Right kidney (tissue), 1 donor: ENCODE measurements at regions not wholly inside any gene's neighbourhood (a gene's known extent, or its start where the extent isn't known, plus 50 kb on each side); places are given as distances from the start of the nearest gene placed in this dataset.
"Not testable (repeated sequence)": the region's sequence is repeated elsewhere in the genome, so short reads cannot be mapped to it uniquely, and the experiment has no call there.

Experiments used
- DNase-seq: peaks from one replicate; pipeline ENCODE4 v3.0.0-alpha.2; 2016

DNA sequence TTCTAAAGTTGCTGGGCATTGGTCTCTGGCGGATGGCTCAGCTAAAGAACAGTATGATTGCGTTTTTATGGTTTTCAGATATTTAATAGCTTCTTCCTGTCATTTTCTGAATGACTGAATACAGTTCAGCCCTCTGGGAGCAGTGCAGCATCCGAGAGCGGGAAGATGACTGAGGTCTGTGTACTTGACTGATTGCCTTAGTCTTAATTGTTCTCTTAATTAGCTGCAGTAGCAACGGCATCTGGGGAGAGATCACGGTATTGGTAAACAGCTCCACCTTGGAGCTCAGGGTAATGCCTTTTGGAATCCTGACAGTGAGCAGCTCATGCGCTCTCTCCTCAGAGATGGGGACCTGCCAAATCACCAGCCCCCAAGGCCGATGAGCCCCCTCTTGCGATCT is 481.4 kb upstream of the SPRED2 start:
- no peak for DNase-seq

DNA sequence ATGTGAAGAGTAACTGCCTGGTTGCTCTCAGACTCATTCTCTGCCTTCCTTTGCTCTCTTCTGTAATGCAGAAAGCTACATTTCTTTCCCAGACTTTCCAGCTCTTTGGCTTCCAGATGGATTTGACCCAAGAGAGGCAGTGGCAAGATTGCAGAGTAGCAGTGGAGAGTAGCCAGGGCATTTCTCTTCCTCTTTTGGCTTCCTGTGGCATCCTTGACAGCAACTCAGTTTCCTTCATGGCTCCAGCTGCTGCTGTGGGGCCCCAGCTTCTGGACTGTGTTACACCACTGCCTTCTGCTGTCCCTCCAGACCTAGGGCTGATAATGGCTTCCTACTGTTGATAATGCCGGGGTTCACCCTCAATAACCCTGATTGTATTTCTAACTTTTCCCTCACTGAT is 469.4 kb upstream of the SPRED2 start:
- DNase-seq = no peak

DNA sequence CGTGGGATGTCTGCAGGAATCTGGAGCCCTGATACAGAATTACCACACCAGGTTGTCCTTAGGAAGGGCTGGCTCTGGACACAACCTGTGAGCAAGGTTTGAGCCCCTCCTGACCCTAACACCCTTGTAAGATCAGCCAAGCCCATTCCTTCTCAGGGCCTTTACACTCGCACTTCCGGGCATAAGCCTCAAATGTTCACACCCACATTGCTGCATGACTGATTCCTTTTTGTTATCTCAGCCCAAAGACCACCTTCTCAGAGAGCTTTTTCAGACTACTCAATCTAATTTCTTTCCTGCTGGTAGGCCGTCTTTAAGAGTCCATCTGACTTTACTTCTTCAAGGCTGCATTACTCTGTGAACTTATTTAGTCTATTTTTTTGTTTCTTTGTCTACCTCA is 464.0 kb upstream of the SPRED2 start:
- no peak for DNase-seq

DNA sequence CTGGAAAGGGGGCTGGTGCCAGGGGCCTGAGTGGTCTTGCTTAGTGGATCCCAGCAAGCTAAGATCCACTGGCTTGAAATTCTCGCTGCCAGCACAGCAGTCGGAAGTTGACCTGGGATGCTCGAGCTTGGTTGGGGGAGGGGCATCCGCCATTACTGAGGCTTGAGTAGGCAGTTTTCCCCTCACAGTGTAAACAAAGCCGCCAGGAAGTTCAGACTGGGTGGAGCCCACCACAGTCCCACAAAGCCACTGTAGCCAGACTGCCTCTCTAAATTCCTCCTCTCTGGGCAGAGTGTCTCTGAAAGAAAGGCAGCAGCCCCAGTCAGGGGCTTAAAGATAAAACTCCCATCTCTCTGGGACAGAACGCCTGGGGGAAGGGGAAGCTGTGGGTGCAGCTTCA is 457.7 kb upstream of the SPRED2 start:
- DNase-seq = not testable (repeated sequence)

DNA sequence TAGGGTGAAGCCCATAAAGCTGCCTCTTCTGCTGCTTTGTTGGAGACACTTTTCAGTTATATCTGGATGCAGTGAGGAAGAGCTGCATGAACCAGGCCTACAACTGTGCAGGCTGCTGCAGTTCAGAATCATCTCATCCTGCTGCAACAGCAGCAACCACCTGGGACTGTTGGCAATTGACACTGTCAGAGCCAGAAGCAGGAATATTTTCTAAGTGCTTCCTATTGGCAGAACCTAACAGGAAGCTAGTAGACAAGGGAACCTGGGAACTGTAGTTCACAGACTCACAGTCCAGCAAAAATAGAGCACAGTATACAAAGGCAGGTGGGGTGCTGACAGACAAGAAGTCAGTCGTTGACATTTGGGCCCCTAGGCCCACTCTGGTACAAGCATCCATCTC is 452.9 kb upstream of the SPRED2 start:
- DNase-seq = no peak

DNA sequence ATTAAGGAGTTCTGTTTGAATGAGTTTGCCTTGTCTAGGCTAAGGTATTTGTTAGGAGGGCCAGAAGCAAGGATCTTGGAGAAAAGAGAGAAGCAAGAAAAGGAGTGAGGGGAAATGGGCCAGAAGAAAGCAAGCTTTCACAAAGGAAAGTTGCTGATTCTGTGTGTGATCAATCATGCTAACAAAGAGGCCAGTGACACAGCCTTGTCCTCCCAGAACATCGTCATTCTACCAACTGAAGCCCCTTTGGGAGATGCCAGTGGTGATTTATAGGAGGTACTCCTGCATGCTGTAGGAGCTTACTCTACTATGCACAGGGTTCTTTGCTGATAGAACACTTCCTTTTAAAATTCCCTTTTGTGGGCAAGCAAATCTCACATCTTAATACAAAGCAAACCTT is 449.2 kb upstream of the SPRED2 start:
- DNase-seq = no peak

DNA sequence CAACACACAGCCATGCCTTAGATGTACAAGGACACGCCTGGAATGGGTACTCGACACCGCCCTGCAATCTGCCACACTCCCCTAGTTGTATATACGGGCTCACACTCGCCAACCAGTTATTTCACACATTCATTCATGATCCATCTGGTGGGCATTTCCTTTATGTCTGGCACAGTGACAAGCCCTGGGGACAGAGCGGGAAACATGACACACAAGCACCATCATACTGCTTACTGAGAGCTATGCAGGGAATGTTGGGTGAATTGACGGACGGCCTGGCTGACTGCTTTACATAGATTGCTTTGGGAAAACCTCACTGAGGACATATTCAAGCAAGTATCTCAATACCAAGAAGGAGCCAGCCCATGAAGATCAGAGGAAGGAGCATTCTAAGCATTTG is 448.0 kb upstream of the SPRED2 start:
- no peak for DNase-seq

DNA sequence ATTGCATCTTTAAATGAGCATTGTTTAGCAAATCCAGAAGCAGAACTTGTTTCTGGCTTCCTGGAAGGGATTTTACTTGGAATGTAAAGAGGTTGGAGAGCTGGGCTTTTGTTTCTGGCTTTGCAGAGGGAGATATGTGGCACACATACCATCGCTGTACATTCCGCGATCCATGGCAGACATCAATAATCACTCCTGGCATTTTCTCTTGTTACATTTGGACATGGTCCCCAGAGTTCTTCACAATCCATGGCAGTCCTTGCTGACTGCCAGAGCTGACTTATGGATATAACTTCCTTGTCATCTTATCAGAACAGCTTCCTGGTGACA is 445.6 kb upstream of the SPRED2 start:
- DNase-seq = no peak

DNA sequence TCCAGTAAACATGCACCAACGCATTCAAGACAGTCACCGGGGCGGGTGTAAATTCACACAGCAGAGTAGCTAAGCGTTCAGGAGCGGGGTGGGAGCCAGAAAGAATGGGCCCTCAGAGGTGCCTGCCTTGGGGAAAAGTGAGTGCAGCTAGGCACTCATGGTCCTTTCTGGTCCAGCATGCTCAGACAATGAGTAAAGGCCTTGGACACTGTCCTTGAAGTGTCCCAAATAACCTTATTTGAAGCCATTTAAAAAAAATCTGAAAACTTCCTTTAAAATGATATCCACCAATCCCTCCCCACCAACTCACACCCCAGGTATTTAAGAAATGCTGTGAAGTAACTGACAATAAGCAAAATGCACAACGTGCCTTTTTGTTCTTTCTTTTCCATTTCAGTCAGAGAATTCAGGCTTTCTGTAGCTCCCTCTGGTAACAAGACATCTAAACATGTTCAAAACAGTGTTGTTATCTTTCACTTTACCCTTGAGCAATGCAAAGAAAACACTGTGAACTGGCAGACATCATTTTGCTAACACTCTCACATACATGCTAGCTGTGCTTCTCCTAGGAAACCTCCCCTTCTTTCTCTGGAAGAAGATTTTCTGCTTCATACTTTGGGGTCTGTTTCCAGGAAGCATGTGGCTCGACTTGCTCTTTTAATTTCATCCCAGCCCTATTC is 445.1 kb upstream of the SPRED2 start:
- no peak for DNase-seq

DNA sequence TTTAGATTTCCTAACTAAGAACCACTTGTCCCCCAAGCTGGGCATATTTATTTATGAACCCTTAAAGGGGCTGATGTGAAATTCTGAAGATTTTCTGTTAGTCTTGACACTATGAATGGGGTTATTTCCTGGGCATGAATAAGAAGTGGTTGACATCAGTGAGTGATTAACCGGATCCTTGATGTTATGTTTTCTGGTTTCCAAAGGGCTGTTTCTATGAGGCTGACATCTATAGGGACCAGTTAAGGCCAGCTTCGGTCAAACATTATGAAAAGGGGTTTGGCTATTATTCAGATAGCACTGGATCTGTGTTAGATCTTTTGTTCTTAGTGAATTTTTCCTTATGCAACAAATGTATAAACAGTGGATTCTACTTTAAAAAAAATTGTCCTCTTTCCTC is 443.7 kb upstream of the SPRED2 start:
- DNase-seq = no peak

DNA sequence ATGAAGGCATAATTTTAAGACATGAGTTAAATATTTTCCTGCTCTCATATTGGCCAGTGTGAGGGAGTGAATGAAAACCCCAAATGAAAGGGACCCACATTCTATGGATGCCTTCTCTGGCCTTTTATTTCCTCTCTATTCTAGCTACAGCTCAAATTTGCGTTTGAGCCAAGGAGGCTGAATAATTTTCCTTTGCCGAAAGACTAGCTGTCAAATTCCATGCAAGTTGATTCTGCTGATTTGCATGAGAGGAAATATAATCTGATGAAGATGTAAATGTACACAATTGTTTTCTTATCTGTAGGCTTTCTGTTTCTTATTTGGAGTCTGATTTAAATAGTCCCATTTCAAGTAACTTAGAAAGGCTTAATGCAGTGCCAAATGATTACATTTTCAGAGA is 438.4 kb upstream of the SPRED2 start:
- DNase-seq = no peak

DNA sequence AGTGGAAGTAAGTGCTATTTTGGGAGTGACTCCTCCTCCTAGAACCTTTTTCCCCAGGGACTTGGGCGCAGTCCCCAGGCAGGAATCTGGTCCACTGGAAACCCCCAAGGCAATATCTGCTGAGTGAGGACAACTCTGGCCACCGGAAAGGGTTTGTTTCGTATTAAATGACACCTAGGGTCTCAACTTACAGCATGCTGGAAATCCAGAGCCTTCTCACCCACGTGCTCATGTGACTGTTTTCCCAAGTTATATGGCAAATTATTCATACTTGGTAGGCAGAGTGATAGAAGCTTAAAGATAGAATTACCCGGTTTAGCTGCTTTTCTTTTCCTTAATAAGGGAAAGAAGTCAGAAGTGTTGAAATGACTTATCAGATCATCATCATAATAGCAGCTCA is 436.9 kb upstream of the SPRED2 start:
- no peak for DNase-seq

DNA sequence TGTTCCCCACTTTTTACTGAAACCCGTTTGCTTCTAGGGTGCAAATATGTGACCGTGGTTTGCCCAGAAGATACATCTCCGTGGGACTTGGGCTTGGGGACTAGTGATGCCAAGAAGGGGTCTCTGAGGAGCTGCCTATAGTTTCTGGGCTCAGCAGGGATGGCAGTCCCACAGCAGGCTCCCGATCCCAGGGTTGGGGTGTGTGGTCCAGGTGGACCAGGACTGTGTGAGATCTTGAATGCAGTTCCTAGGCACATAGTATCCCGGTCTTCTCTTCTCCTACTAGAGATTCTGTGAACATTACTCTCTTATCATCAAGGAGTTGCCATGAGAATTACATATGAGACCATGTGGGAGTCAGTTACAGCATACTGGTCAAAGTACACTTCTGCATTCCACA is 435.8 kb upstream of the SPRED2 start:
- no peak for DNase-seq

DNA sequence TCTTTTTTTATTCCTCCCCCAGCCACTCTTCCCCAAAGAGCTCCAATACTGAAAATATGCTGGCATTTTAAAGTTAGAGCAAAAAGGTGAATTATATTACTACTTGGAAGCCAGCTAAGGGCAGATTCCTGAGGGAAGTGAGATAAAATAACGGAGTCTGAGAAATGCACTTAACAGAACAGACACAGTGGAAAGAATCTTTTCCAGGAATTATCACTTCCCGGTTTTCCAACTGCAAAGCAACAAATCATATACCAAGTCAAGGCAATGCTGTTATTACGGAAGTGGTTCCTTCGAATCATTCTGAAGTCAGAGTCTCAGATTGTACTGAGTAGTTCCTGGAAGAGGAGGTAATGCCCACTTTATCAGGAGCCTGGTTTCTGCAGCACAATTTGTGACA is 435.0 kb upstream of the SPRED2 start:
- DNase-seq = no peak

DNA sequence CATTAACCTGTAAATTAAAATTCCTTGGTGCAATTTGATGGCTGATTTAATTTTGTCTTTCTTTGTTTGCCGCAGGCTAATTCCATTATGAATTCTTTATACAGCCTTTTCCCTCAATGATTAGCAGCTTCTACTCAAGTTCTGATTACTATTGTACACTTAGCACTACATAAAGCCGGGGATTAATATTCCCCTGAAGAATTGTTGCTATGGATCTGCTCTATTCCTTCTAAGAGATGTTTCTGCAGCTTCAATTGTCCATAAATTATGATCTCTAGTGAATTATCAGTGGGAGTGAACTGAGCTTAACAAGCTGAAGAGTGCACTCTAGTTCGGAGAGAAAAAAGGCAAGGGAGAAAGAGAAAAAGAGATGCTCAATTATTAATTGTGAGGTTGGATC is 433.7 kb upstream of the SPRED2 start:
- DNase-seq = no peak

DNA sequence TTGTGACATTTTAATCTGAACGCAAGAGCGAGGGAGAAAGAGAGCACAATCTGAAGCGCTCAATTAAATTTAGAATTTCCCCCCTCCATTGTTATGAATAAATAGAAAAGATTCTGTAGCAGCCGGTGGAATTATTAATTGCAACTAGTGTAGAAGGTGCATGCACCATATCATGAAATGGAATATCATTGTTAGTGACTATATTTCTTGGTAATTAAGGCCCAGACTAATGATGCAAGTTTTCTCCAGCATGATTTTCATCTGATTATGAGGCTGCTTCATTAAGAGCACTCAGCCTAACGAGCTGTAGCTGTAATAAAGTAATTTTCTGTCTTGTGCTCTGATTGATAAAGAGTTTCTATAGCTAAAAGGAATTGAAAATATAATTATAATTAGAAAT is 432.2 kb upstream of the SPRED2 start:
- no peak for DNase-seq

DNA sequence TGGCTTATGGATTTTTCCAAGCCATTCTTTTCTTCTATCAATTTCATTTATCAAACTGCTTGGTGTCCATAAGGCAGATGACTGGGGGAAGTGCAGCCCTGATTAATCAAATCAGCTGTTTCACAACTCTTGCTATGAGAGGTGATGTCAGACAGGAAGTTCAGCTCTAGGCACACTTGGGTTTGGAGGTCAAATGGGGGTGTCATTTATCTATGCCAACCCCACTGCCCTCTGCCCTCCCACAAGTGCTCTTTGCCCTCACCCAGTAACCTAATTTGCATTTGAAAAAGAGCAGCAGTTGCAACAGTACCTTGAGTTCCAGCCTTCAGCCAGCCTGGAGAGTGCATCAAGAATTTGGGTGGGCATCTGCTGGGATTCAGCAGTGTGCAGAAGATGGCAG is 431.3 kb upstream of the SPRED2 start:
- DNase-seq = no peak

DNA sequence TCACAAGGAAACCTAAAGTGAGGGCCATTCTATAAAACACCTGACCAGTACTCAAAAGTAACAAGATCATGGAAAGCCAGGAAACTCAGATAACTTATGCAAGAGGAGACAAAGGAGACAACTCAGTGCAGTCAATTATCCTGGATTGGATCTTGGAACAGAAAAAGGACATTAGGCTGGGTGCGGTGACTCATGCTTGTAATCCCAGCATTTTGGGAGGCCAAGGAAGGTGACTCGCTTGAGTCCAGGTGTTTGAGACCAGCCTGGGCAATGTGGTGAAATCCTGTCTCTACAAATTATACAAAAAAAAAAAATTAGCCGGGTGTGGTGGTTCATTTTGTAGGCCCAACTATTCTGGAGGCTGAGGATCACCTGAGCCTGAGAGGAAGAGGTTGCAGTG is 424.5 kb upstream of the SPRED2 start:
- DNase-seq = no peak

DNA sequence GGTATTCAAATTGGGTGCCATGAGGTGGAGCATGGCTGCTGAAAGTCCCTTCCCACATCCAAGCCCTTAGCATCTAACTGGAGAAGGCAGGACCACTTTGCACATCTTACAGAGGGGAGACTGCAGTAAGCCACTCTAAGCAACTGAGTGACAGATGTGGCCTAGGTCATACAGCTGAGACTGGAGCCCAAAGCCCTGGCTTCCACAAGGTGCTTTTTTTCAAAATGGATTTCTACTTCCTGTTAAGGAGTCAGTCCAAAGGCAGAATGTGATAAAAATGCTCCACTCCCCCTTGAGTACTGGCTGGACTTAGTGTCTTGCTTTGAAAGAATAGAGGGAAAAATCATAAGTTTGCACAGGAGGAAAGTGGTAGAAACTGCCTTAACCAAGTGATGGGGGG is 424.0 kb upstream of the SPRED2 start:
- DNase-seq = no peak

DNA sequence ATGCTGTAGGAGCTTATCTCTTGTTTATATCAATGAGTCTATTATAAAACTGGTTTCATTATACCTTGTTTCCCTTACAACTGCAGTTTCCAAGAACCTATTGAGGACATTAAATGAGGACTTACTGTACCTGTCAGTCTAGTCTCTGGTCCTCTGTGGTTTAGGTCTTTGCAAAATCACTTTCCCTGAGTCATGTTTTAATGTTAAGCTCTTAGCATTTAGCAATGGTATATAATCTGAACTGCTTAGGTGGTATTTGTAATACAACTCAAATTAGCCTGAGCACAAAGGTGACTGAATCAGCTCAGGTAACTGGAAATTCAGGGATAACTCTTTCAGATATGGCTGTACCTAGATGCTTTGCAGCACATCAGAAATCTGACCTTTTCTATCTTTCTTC is 418.3 kb upstream of the SPRED2 start:
- DNase-seq = no peak

DNA sequence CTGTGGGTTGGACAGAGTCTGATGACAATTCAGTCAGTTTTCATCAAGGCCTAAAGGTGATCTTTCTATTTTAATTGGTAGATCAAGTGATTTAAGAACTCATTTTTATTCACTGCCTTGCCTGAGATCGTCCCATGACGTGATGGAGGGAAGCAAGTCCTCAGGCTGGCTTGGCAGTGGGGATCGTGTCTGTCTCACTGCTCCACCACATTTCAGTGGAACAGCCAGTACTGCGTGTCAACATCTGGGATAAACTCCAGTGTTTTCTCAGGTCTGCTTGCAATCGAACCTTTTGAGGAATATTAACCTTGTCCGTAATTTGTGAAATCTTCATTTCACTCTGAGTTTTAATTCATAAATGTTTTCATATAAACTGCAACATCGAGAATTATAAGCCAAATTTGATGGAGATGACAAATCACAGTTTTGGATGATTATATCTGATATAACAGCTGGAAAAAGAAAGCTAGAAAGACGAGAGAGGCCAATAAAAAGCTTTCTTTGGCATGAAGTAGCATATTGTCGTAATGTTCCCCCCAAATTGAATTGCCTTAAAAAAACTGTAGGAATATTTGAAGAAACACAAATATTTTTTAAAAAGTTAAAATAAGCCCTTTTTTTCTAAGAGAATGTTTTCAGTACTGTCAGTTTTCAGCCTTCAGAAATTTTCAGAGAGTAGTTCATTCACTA is 414.7 kb upstream of the SPRED2 start:
- DNase-seq = no peak

DNA sequence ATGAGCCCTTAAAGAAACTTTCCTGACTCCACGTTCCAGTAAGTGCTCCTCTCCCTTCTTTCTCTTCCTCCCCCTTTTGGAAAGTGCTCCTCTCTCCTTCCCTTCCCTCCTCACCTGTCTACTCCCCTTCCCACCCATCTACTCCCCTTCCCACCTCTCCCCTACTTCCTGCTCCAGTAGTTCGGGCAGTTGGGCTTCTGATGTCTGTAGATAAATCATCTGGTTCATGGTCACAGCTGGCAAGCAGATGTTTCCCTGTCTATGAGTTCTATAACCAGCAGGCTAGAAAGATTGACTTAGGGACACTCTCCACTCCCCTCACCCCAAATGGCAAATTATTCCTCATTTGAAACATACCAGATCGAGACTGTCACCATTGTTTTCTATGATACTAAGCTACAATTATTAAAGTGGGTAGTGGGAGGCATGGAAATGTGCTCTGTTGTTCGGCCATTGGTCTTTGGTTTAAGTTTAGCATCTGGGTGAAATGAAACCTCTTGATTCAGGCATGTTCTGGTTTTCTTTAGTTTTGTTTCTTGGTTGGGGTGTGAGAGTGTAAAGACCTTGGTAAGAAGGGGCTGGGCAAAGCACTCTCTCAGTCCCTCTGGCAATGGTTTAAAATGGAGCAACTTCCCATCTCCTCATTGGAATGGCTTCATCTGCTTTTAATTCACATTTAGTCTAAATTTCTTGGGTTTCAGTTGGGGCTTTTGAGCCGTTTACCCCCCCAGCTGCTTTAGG is 413.2 kb upstream of the SPRED2 start:
- DNase-seq = no peak

DNA sequence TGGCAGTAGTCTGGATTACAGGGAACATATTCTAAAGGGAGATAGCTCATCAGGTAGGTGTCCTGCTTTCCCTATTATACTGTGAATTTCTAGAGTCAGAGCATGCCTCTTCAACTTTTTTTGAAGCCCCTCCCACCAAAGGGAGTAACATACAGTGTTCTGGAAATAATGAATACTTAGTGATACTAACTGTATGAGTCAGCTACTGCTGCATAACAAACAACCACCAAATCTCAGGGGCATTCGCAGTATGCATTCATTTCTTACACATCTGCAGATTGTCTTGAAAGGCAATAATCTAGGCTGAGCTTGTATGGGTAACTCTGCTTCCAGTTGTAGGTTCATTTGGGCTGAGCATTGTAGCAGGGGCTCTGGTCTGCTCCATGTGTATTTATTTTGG is 409.7 kb upstream of the SPRED2 start:
- DNase-seq = no peak

DNA sequence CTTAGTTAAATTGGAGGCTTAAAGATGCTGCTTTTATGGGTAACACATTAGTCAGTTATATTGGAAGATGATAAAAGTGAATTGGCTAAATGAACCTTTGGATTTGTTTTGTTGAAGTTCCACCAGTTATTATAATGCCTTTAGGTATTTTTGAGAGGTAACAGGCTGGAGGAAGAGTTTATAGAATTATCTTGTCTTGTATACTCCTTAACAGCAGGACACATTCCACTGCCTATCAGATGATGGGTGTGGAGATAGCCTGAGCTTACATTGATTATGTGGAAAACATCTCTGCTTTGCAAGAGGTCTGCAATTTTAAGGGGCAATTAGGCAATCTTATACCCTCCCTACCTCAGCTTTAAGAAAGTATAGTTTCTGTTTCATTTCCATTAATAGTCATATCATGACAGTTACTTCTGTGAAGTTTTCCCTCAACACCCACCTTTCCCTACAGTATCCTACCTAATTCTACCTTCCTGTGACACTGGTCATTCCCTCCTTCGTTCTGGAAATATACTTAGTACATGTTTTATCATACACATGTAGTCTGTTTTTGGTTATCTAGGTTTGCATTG is 403.7 kb upstream of the SPRED2 start:
- DNase-seq = no peak
